Loucy (cell line): ENCODE measurements at regions not wholly inside any gene's neighbourhood (a gene's known extent, or its start where the extent isn't known, plus 50 kb on each side); places are given as distances from the start of the nearest gene placed in this dataset.

Source experiments
- EZH2phosphoT487 ChIP-seq: fragments of 200-600 bp; IDR thresholded peaks from 2 replicates; pipeline ENCODE4 v1.6.1; 2018; ENCODE audit warnings: antibody characterized with exemption, mild to moderate bottlenecking, moderate library complexity, borderline replicate concordance
- TF ChIP-seq, protein P1 (sequence below): fragments of 200-600 bp; sonication (generic); conservative IDR thresholded peaks from 2 replicates; pipeline ENCODE4 v1.5.1; 2014; ENCODE audit warnings: mild to moderate bottlenecking, antibody characterized with exemption, low read length

DNA sequence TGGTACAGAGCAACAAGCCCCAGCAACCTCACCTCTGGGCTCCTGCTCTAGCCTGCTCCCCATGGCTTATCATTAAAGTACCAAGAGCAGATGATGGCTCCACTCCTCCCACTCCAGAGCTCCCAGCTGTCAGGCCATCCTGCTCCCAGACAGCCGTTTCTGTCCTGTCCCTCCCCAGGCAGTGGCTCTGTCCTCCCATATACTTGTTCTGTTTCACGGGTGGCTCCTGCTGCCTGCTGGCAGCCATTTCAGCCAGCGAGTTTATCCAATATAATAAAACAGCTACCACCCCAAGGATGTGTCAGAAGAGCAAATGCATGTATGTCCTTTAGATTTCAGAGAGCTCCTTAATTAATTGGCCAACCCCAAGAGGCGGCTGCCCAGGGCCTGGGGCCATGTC lies 79.4 kb upstream of the VSTM2B start:
- TF ChIP-seq, protein P1, sequence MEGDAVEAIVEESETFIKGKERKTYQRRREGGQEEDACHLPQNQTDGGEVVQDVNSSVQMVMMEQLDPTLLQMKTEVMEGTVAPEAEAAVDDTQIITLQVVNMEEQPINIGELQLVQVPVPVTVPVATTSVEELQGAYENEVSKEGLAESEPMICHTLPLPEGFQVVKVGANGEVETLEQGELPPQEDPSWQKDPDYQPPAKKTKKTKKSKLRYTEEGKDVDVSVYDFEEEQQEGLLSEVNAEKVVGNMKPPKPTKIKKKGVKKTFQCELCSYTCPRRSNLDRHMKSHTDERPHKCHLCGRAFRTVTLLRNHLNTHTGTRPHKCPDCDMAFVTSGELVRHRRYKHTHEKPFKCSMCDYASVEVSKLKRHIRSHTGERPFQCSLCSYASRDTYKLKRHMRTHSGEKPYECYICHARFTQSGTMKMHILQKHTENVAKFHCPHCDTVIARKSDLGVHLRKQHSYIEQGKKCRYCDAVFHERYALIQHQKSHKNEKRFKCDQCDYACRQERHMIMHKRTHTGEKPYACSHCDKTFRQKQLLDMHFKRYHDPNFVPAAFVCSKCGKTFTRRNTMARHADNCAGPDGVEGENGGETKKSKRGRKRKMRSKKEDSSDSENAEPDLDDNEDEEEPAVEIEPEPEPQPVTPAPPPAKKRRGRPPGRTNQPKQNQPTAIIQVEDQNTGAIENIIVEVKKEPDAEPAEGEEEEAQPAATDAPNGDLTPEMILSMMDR, result no peak
- TF ChIP-seq EZH2phosphoT487, result no peak
